Mesendoderm (in vitro differentiated cells): ENCODE measurements at regions not wholly inside any gene's neighbourhood (a gene's known extent, or its start where the extent isn't known, plus 50 kb on each side); places are given as distances from the start of the nearest gene placed in this dataset.

Experiments
- DNase-seq: peaks from one replicate; pipeline ENCODE4 v3.0.0; 2013
- H2AK5ac ChIP-seq: 2 replicates; pipeline ENCODE4 v1.6.1; 2013; ENCODE audit warnings: low read length, inconsistent platforms
- H2BK120ac ChIP-seq: 2 replicates; pipeline ENCODE4 v1.6.1; 2013; ENCODE audit warnings: low read depth, mild to moderate bottlenecking, low read length, moderate library complexity, mixed read lengths
- H2BK15ac ChIP-seq: replicated peaks from 2 replicates; pipeline ENCODE4 v1.6.1; 2013; ENCODE audit warnings: low read depth, mild to moderate bottlenecking, moderate library complexity
- H2BK5ac ChIP-seq: 2 replicates; pipeline ENCODE4 v1.6.1; 2013; ENCODE audit warnings: low read length, inconsistent platforms
- H3K18ac ChIP-seq: 2 replicates; pipeline ENCODE4 v1.6.1; 2013; ENCODE audit warnings: mild to moderate bottlenecking, low read length, mixed read lengths
- H3K23ac ChIP-seq: one replicate; pipeline ENCODE4 v1.6.1; 2013; ENCODE audit warnings: low read length
- H3K27ac ChIP-seq: 2 replicates; pipeline ENCODE4 v1.5.1; 2013; ENCODE audit warnings: low read depth, mild to moderate bottlenecking, inconsistent platforms, low read length, moderate library complexity
- H3K27me3 ChIP-seq: 2 replicates; pipeline ENCODE4 v1.6.1; 2013; ENCODE audit warnings: low read length, control low read depth, mild to moderate bottlenecking, inconsistent platforms; ENCODE audit not compliant: insufficient read depth, poor library complexity
- H3K36me3 ChIP-seq: 2 replicates; pipeline ENCODE4 v1.6.1; 2013; ENCODE audit warnings: low read length, inconsistent platforms; ENCODE audit not compliant: control insufficient read depth, insufficient read depth
- H3K4ac ChIP-seq: one replicate; pipeline ENCODE4 v1.6.1; 2013; ENCODE audit warnings: low read depth, mild to moderate bottlenecking, low read length, moderate library complexity
- H3K4me1 ChIP-seq: 2 replicates; pipeline ENCODE4 v1.6.1; 2013; ENCODE audit warnings: low read depth, low read length, inconsistent platforms; ENCODE audit not compliant: control insufficient read depth
- H3K4me2 ChIP-seq: 2 replicates; pipeline ENCODE4 v1.6.1; 2013; ENCODE audit warnings: low read length
- H3K4me3 ChIP-seq: 2 replicates; pipeline ENCODE4 v1.5.1; 2013; ENCODE audit warnings: mild to moderate bottlenecking, low read length
- H3K56ac ChIP-seq: one replicate; pipeline ENCODE4 v1.6.1; 2013; ENCODE audit warnings: low read length
- H3K79me1 ChIP-seq: 2 replicates; pipeline ENCODE4 v1.6.1; 2013; ENCODE audit warnings: low read length, inconsistent platforms
- H3K79me2 ChIP-seq: 2 replicates; pipeline ENCODE4 v1.6.1; 2013; ENCODE audit warnings: mild to moderate bottlenecking, low read length; ENCODE audit not compliant: control insufficient read depth, insufficient read depth
- H3K9ac ChIP-seq: 2 replicates; pipeline ENCODE4 v1.6.1; 2013; ENCODE audit warnings: low read length, inconsistent platforms
- H4K5ac ChIP-seq: one replicate; pipeline ENCODE4 v1.6.1; 2013; ENCODE audit warnings: low read length
- H4K8ac ChIP-seq: one replicate; pipeline ENCODE4 v1.6.1; 2013; ENCODE audit warnings: low read depth, mild to moderate bottlenecking, control low read depth, low read length, moderate library complexity
- WGBS: extraction: QIAGEN DNeasy Blood & Tissue Kit; methylation state at CpG from one replicate; pipeline ENCODE4 v1.1.7; 2013; ENCODE audit warnings: low lambda C conversion rate, missing lambda C conversion rate; ENCODE audit not compliant: insufficient coverage; ENCODE audit errors: extremely low coverage; 5-methylcytosine and 5-hydroxymethylcytosine counted together

DNA sequence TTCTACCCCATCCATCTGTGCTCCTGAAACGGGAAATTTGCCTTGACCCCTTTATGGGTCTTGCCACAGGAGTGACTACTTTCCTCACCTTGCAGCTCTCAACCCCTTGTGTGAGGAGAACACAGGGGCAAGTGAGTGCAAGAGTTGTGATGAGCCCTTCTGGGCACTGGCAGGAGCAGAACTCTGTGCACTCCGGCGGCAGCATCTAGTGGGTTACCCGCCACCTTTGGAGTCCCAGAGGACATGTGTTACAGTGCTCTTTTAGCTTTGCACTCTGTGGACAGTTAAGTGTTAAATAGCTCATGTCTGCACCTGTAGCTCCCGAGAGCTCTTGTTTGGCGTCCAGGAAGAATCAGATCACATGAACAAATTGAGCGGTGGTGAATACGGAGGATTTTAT is 940.2 kb downstream of the GRIK2 start:
- Histone ChIP-seq H3K23ac (no peak overlapping the region), H3K4me3 (no peak overlapping the region), H2BK5ac (no peak overlapping the region), H2BK15ac (no peak overlapping the region), H3K9ac (no peak overlapping the region), H3K4me2 (no peak overlapping the region), H2AK5ac (no peak overlapping the region), H2BK120ac (no peak overlapping the region), H3K56ac (no peak overlapping the region), H3K4ac (no peak overlapping the region), H3K36me3 (no peaks in the 10 kb centered on the region), H3K79me2 (no peaks in the 10 kb centered on the region), H4K8ac (no peak overlapping the region), H3K27ac (no peak overlapping the region), H3K79me1 (no peaks in the 10 kb centered on the region), H3K18ac (no peak overlapping the region), H3K4me1 (no peaks in the 10 kb centered on the region), H3K27me3 (no peaks in the 10 kb centered on the region), H4K5ac (no peak overlapping the region)
- no peak for DNase-seq
- no CpG with 5 or more reads among the region's 8 CpGs for WGBS

DNA sequence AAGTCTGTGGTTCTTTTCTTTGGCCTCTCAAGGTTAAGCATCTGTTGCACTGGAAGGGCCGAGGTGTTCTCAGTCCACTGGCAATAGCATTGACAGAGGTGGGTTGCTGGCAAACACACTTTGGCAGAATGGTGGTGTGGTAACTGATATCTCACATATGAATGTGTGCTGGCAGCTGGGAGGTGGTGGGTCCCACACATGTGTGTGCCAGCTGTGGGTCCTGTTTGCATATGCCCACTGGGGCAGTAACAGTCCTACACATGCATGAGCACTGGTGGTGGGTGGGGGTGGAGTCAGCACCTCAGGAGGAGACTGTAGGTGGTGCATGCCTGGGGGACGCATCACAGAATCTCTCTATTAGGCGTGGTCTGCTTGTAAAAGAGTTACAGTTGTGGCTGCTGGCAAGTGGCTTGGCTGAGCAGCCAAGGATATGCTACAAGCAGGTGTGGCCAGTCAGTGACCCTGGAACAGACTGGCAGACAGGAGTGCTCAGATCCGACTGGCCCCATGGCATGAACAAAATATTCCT is 934.3 kb downstream of the GRIK2 start:
- Histone ChIP-seq H3K4me1 (no peaks in the 10 kb centered on the region), H2BK15ac (no peak overlapping the region), H3K79me1 (no peaks in the 10 kb centered on the region), H4K8ac (no peak overlapping the region), H3K56ac (no peak overlapping the region), H3K4ac (no peak overlapping the region), H2BK5ac (no peak overlapping the region), H2BK120ac (no peak overlapping the region), H3K27ac (no peak overlapping the region), H3K36me3 (no peaks in the 10 kb centered on the region), H3K23ac (no peak overlapping the region), H3K9ac (no peak overlapping the region), H3K4me2 (no peak overlapping the region), H2AK5ac (no peak overlapping the region), H3K4me3 (no peak overlapping the region), H4K5ac (no peak overlapping the region), H3K79me2 (no peaks in the 10 kb centered on the region), H3K18ac (no peak overlapping the region), H3K27me3 (no peaks in the 10 kb centered on the region)
- peak; percentile 13 for DNase-seq
- no CpG with 5 or more reads among the region's 4 CpGs for WGBS

DNA sequence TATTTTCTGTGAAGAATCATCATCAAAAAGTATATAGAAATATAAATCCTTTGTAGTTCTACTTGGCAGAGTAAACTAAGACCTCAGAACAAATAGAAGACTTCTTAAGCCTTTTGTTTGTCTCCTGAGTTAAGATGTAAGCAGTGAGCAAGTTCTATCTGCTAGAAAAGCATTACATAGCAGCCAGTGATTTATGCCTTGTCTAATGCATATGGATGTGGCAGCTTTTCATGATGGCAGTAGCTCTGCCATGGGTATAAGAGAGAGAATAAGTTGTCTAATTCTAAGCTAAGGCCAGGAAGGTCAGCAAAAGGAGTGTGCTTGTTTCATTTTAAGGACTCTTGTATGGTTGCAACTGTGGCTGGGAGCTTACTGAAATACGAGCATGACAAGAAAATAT is 920.2 kb downstream of the GRIK2 start:
- Histone ChIP-seq H3K9ac (no peak overlapping the region), H4K5ac (no peak overlapping the region), H3K27ac (no peak overlapping the region), H3K4ac (no peak overlapping the region), H3K27me3 (no peaks in the 10 kb centered on the region), H3K36me3 (no peaks in the 10 kb centered on the region), H3K4me1 (no peaks in the 10 kb centered on the region), H2BK5ac (no peak overlapping the region), H3K79me2 (no peaks in the 10 kb centered on the region), H3K4me3 (no peak overlapping the region), H2AK5ac (no peak overlapping the region), H3K18ac (no peak overlapping the region), H2BK15ac (no peak overlapping the region), H3K56ac (no peak overlapping the region), H2BK120ac (no peak overlapping the region), H3K4me2 (no peak overlapping the region), H4K8ac (no peak overlapping the region), H3K23ac (no peak overlapping the region), H3K79me1 (no peaks in the 10 kb centered on the region)
- no peak for DNase-seq
- no CpG with 5 or more reads among the region's 1 CpG for WGBS

DNA sequence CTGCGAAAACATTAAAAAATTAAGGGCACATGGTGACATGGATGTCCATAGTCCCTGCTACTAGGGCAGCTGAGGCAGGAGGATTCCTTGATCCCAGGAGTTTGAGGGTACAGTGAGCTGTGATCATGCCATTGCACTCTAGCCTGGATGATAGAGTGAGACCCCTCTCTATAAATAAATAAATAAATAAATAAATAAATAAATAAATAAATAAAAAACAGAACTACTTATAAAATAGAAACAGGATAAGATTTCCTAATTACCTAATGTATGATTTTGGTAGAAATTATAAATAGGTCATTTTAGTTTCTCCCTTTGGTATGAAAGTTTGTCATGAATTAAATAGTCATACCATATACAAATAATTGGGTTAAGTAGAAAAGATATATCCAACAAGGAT is 916.2 kb downstream of the GRIK2 start:
- Histone ChIP-seq H3K36me3 (no peaks in the 10 kb centered on the region), H3K4me1 (no peaks in the 10 kb centered on the region), H3K4ac (no peak overlapping the region), H3K79me1 (no peaks in the 10 kb centered on the region), H3K23ac (no peak overlapping the region), H3K56ac (no peak overlapping the region), H2AK5ac (no peak overlapping the region), H3K79me2 (no peaks in the 10 kb centered on the region), H2BK5ac (no peak overlapping the region), H3K4me3 (no peak overlapping the region), H3K4me2 (no peak overlapping the region), H3K27ac (no peak overlapping the region), H3K9ac (no peak overlapping the region), H2BK15ac (no peak overlapping the region), H3K27me3 (no peaks in the 10 kb centered on the region), H2BK120ac (no peak overlapping the region), H4K5ac (no peak overlapping the region), H4K8ac (no peak overlapping the region), H3K18ac (no peak overlapping the region)
- no CpG with 5 or more reads among the region's 1 CpG for WGBS
- DNase-seq: no peak

DNA sequence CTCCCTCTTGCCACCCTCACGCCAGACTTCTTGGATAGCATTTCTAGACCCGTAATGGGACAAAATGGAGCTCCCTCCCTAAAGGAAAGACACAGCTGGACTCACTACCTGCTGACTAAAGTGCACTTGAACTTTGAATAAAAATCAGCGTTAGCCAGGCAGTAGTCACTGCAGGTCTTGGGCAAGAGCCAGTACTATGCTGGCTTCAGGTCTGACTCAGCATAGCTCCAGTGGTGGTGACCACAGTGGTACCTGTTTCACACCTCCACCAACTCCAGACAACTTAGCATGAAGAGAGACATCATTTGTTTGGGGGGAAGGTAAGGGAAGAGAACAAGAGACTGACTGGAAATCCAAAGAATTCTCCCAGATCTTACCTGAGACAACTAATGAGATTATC is 906.8 kb downstream of the GRIK2 start:
- H2BK5ac ChIP-seq: no peak overlapping the region
- no peaks in the 10 kb centered on the region for H3K4me1 ChIP-seq
- no peak overlapping the region for H3K4me3 ChIP-seq
- H2BK120ac ChIP-seq: no peak overlapping the region
- no peaks in the 10 kb centered on the region for H3K79me1 ChIP-seq
- no CpG with 5 or more reads among the region's 3 CpGs for WGBS
- H4K8ac ChIP-seq: no peak overlapping the region
- H3K79me2 ChIP-seq: no peaks in the 10 kb centered on the region
- H3K4ac ChIP-seq: no peak overlapping the region
- H2AK5ac ChIP-seq: no peak overlapping the region
- no peaks in the 10 kb centered on the region for H3K27me3 ChIP-seq
- H3K9ac ChIP-seq: no peak overlapping the region
- H2BK15ac ChIP-seq: no peak overlapping the region
- H3K23ac ChIP-seq: no peak overlapping the region
- H3K56ac ChIP-seq: no peak overlapping the region
- no peak overlapping the region for H4K5ac ChIP-seq
- H3K27ac ChIP-seq: no peak overlapping the region
- H3K18ac ChIP-seq: no peak overlapping the region
- no peak for DNase-seq
- H3K36me3 ChIP-seq: no peaks in the 10 kb centered on the region
- no peak overlapping the region for H3K4me2 ChIP-seq

DNA sequence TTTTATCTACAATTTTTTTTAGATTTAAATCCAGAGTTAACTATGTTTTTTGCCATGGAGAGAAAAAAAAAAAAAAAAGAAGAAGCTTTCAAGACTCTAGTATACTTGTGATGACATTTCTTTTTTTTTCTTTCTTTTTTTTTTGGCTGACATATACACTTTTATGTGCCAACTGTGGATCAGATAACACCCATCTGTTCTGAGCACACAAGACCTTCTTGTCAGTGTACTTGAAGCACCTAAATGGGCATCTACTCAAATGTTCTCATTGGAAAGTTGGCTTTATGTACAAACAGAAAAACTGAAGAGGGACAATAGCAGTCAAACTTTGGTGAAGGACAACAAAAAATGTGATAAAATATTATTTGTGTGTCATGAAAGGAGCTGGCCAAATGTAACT is 904.5 kb downstream of the GRIK2 start:
- no peak overlapping the region for H3K4me3 ChIP-seq
- H3K36me3 ChIP-seq: no peaks in the 10 kb centered on the region
- H2BK5ac ChIP-seq: no peak overlapping the region
- no peak overlapping the region for H3K56ac ChIP-seq
- no peaks in the 10 kb centered on the region for H3K79me1 ChIP-seq
- H3K9ac ChIP-seq: no peak overlapping the region
- H3K79me2 ChIP-seq: no peaks in the 10 kb centered on the region
- no peak overlapping the region for H3K4ac ChIP-seq
- no peak overlapping the region for H2AK5ac ChIP-seq
- no peak overlapping the region for H2BK15ac ChIP-seq
- no peak overlapping the region for H3K23ac ChIP-seq
- no peak overlapping the region for H3K18ac ChIP-seq
- no peak overlapping the region for H3K27ac ChIP-seq
- H3K27me3 ChIP-seq: no peaks in the 10 kb centered on the region
- no peak overlapping the region for H4K5ac ChIP-seq
- H4K8ac ChIP-seq: no peak overlapping the region
- DNase-seq: no peak
- no peaks in the 10 kb centered on the region for H3K4me1 ChIP-seq
- no peak overlapping the region for H2BK120ac ChIP-seq
- H3K4me2 ChIP-seq: no peak overlapping the region
